AG04449 (cell line): ENCODE measurements at regions not wholly inside any gene's neighbourhood (a gene's known extent, or its start where the extent isn't known, plus 50 kb on each side); places are given as distances from the start of the nearest gene placed in this dataset.

Source experiments
- CTCF ChIA-PET: fragments of 350-600 bp; formaldehyde crosslinking; extraction: SDS; loops from one replicate; lab custom pipeline; 2021; ENCODE audit warnings: antibody characterized with exemption; lab: Yijun Ruan, JAX
- POLR2A ChIA-PET: fragments of 400-600, 350-600 bp; formaldehyde crosslinking; extraction: SDS; loops from one replicate; lab custom pipeline; 2020; ENCODE audit warnings: antibody characterized with exemption, inconsistent platforms; lab: Yijun Ruan, JAX
- DNase-seq: peaks from one replicate; pipeline ENCODE4 v3.0.0-alpha.2; 2010; ENCODE audit warnings: low read depth, low spot score
- H3K4me3 ChIP-seq: 2 replicates; pipeline ENCODE4 v1.5.1; 2011; ENCODE audit warnings: low read depth, mild to moderate bottlenecking, control low read depth, low read length
- CTCF ChIP-seq: IDR thresholded peaks from one replicate; pipeline ENCODE4 v1.5.1; 2011; ENCODE audit warnings: mild to moderate bottlenecking, moderate library complexity, low read length, control low read depth, inconsistent platforms; ENCODE audit not compliant: insufficient read depth; ENCODE audit errors: missing control alignments

DNA sequence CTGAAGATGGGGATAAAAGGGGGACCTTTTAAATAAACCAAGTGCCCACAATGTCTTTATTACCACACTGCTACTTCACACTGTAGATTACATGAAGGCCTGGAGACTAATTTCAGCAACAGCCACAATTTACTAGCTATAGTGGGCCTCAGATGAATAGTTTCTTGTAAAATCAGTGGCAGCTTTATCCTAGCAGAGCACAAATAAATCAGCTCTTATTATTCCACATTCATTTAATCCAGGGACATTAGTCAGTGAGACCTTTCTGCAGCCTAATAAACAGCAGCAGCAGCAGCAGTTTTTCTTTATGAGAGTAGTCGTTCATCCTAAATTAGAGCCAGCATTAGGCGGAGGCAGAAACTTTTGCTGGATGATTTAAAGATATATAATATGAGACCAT lies 542.3 kb downstream of the PSAT1 start:
- no peak for TF ChIP-seq CTCF
- CTCF ChIA-PET = interaction anchor here (2.0 kb wide), 1 partner anchor 18 kb away, joined by 5 read pairs; no protein-coding TSS in a partner anchor
- POLR2A ChIA-PET = no interaction called here
- H3K4me3 ChIP-seq = no peak overlapping the region
- DNase-seq = no peak

- ChIA-PET POLR2A (no interaction called here), CTCF (interaction anchor here (1.1 to 1.4 kb wide), 2 partner anchors 22 to 27 kb away, joined by 3 to 5 read pairs; no protein-coding TSS in a partner anchor)
- DNase-seq = no peak
- no peak for TF ChIP-seq CTCF
- no peak overlapping the region for H3K4me3 ChIP-seq
Measured at GRCh38 chr9:78848061-78848460, 551.1 kb downstream of the PSAT1 start.

GRCh38 chr9:78856144-78856543 lies 559.2 kb downstream of the PSAT1 start:
- H3K4me3 ChIP-seq = no peak overlapping the region
- no peak for TF ChIP-seq CTCF
- ChIA-PET CTCF (interaction anchor here (1.1 kb wide), 1 partner anchor 254 kb away, joined by 4 read pairs; no protein-coding TSS in a partner anchor), POLR2A (no interaction called here)
- no peak for DNase-seq

GRCh38 chr9:78856781-78857180 lies 559.9 kb downstream of the PSAT1 start:
- CTCF ChIA-PET = no interaction called here
- POLR2A ChIA-PET = no interaction called here
- DNase-seq = no peak
- no peak overlapping the region for H3K4me3 ChIP-seq
- no peak for TF ChIP-seq CTCF

GRCh38 chr9:78857373-78858225 lies 560.7 kb downstream of the PSAT1 start:
- no peak for TF ChIP-seq CTCF
- H3K4me3 ChIP-seq = no peak overlapping the region
- no peak for DNase-seq
- ChIA-PET CTCF (interaction anchor here (1.3 kb wide), 1 partner anchor 255 kb away, joined by 3 read pairs; no protein-coding TSS in a partner anchor), POLR2A (no interaction called here)

DNA sequence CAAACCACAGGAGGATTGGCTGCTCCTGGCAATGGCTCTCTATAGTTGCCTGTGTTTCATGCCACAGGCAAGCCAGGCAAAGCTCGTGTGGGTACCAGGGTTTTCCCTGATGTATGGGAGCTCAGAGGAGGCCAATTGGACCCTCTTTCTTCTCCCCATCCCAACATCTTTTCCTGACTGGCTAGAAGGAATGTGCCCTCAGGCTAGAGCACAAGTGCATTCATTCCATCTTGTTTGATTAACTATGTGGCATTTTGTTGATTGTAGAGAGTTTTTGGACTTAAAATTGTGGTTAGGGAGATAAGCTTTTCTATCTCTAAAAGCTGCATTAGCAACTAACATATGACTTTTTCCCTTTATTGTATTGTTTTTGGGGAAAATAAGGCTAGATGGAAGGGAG lies 561.3 kb downstream of the PSAT1 start:
- ChIA-PET CTCF (interaction anchor here (1.3 kb wide), 1 partner anchor 256 kb away, joined by 3 read pairs; no protein-coding TSS in a partner anchor), POLR2A (no interaction called here)
- DNase-seq = no peak
- no peak for TF ChIP-seq CTCF
- no peak overlapping the region for H3K4me3 ChIP-seq
